ENCODE measurements at regions not wholly inside any gene's neighbourhood (a gene's known extent, or its start where the extent isn't known, plus 50 kb on each side); places are given as distances from the start of the nearest gene placed in this dataset.
"Not testable (repeated sequence)": the region's sequence is repeated elsewhere in the genome, so short reads cannot be mapped to it uniquely, and the experiment has no call there.

DNA sequence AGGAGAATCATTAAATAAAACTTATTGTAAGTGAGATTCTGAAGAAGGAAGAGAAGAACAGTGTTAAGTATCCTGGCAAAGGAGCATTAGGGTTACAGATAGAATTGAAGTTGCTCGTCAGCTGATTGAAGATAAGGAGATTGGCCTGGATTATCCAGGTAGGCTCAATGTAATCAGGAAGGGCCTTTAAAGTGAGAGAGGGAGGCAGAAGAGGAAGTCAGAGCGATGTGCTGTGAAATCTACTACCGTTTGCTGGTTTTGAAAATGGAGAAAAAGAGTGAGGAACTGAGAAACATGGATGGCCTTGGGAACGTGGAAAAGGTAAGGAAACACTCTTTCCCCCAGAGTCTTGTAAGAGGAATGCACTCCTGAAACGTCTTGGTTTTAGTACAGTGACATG, 245.7 kb downstream of the ANTXR2 start:
- Histone ChIP-seq H2AFZ (no peak overlapping the region), H3K9me2 (replicated peaks; ENCODE audit: insufficient read depth) (no peaks in the 10 kb centered on the region), H3K4me2 (no peak overlapping the region), H3K27me3 (no peaks in the 10 kb centered on the region), H4K20me1 (ENCODE audit: insufficient read depth, poor library complexity, severe bottlenecking) (no peaks in the 10 kb centered on the region), H3K9me3 (ENCODE audit: low read depth) (no peaks in the 10 kb centered on the region), H3K4me1 (ENCODE audit: insufficient read depth) (no peaks in the 10 kb centered on the region), H3K27ac (no peak overlapping the region), H3K4me3 (no peak overlapping the region), H3K36me3 (replicated peaks; ENCODE audit: insufficient read depth, low read depth) (no peaks in the 10 kb centered on the region), H3K79me2 (no peaks in the 10 kb centered on the region)
- TF ChIP-seq EZH2phosphoT487 (IDR thresholded peaks at IDR 0.05; ENCODE audit: low read depth, severe bottlenecking, unreplicated experiment), result no peak
- TF ChIP-seq, protein P1, sequence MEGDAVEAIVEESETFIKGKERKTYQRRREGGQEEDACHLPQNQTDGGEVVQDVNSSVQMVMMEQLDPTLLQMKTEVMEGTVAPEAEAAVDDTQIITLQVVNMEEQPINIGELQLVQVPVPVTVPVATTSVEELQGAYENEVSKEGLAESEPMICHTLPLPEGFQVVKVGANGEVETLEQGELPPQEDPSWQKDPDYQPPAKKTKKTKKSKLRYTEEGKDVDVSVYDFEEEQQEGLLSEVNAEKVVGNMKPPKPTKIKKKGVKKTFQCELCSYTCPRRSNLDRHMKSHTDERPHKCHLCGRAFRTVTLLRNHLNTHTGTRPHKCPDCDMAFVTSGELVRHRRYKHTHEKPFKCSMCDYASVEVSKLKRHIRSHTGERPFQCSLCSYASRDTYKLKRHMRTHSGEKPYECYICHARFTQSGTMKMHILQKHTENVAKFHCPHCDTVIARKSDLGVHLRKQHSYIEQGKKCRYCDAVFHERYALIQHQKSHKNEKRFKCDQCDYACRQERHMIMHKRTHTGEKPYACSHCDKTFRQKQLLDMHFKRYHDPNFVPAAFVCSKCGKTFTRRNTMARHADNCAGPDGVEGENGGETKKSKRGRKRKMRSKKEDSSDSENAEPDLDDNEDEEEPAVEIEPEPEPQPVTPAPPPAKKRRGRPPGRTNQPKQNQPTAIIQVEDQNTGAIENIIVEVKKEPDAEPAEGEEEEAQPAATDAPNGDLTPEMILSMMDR (IDR thresholded peaks at IDR 0.05; ENCODE audit: poor library complexity), result no peak
- TF ChIP-seq EZH2 (IDR thresholded peaks at IDR 0.05; ENCODE audit: borderline replicate concordance), result no peak
- DNase-seq (ENCODE audit: low spot score), result no peak
- 59% methylated on average over 5 of the region's 5 CpGs for WGBS (ENCODE audit: low lambda C conversion rate, missing lambda C conversion rate)

DNA sequence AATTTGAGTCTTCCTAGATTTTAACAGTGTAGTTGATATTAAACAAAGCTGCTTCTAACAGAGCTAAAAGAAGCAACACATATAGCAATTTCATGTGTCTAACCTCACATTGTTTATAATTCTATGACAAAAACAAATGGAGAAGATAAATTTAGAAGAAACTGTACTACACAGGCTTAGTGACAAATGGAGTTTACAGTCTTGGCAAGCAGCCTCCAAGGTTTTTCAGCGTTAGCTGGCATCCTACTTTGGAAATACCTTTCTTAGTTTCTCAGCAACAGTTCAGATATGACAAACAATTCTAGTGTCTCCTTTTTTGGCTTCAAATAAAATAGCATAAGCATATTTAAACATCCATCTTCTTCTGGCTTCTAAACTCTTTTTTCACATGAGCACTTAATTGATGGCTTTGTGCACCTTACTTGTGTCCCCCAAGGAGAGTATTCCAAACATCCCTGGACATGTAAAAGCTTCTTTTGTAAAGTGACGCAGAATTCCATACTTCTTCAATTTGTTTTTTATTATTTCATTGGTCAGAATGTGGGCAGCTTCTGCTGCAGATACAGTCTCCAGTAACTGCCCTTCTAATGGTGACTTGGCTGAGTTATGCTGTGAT, 249.8 kb downstream of the ANTXR2 start:
- no peak overlapping the region for H3K4me3 ChIP-seq

DNA sequence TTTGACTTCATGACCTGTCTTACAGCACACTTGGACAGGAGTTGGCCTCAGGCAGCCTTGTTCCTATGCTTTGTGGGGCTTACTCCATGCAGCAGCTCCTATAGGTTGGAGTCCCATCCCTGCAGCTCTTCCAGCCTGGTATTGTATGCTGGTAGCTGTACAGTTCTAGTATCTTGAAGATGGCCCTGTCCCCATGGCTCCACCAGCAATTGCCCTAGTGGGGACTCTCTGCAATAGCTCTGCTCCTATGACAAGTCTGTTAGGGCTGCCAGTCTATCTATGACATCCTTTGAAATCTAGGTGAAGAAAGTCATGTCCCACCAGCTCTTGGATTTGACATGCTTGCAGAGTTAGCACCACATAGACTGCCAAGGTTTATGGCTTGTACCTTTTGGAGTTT, 252.6 kb downstream of the ANTXR2 start:
- H3K27ac ChIP-seq, result no peak overlapping the region
- H3K4me2 ChIP-seq, result no peak overlapping the region
- H3K36me3 ChIP-seq (replicated peaks; ENCODE audit: insufficient read depth, low read depth), result no peaks in the 10 kb centered on the region
- TF ChIP-seq EZH2 (IDR thresholded peaks at IDR 0.05; ENCODE audit: borderline replicate concordance), result no peak
- TF ChIP-seq EZH2phosphoT487 (IDR thresholded peaks at IDR 0.05; ENCODE audit: low read depth, severe bottlenecking, unreplicated experiment), result no peak
- TF ChIP-seq, protein P1 (IDR thresholded peaks at IDR 0.05; ENCODE audit: poor library complexity), result no peak
- no peaks in the 10 kb centered on the region for H3K9me2 ChIP-seq (replicated peaks; ENCODE audit: insufficient read depth)
- H3K79me2 ChIP-seq, result no peaks in the 10 kb centered on the region
- H3K27me3 ChIP-seq, result no peaks in the 10 kb centered on the region
- H3K4me1 ChIP-seq (ENCODE audit: insufficient read depth), result no peaks in the 10 kb centered on the region
- DNase-seq (ENCODE audit: low spot score), result no peak
- H3K9me3 ChIP-seq (ENCODE audit: low read depth), result no peaks in the 10 kb centered on the region
- no peak overlapping the region for H2AFZ ChIP-seq
- no peaks in the 10 kb centered on the region for H4K20me1 ChIP-seq (ENCODE audit: insufficient read depth, poor library complexity, severe bottlenecking)
- no peak overlapping the region for H3K4me3 ChIP-seq

More for the DNA sequence above, 249.8 kb downstream of the ANTXR2 start:
- H3K79me2 ChIP-seq, result no peaks in the 10 kb centered on the region
- TF ChIP-seq EZH2phosphoT487 (IDR thresholded peaks at IDR 0.05; ENCODE audit: low read depth, severe bottlenecking, unreplicated experiment) (no peak), EZH2 (IDR thresholded peaks at IDR 0.05; ENCODE audit: borderline replicate concordance) (no peak)
- TF ChIP-seq, protein P1 (IDR thresholded peaks at IDR 0.05; ENCODE audit: poor library complexity), result no peak
- H3K4me2 ChIP-seq, result no peak overlapping the region
- H3K4me1 ChIP-seq (ENCODE audit: insufficient read depth), result no peaks in the 10 kb centered on the region
- no peaks in the 10 kb centered on the region for H3K36me3 ChIP-seq (replicated peaks; ENCODE audit: insufficient read depth, low read depth)
- WGBS (ENCODE audit: low lambda C conversion rate, missing lambda C conversion rate), result 52% methylated on average over 2 of the region's 2 CpGs
- H4K20me1 ChIP-seq (ENCODE audit: insufficient read depth, poor library complexity, severe bottlenecking), result no peaks in the 10 kb centered on the region
- H3K9me3 ChIP-seq (ENCODE audit: low read depth), result no peaks in the 10 kb centered on the region
- H3K27me3 ChIP-seq, result no peaks in the 10 kb centered on the region
- H3K9me2 ChIP-seq (replicated peaks; ENCODE audit: insufficient read depth), result no peaks in the 10 kb centered on the region
- DNase-seq (ENCODE audit: low spot score), result peak; percentile 3
- H3K27ac ChIP-seq, result no peak overlapping the region
- H2AFZ ChIP-seq, result no peak overlapping the region

DNA sequence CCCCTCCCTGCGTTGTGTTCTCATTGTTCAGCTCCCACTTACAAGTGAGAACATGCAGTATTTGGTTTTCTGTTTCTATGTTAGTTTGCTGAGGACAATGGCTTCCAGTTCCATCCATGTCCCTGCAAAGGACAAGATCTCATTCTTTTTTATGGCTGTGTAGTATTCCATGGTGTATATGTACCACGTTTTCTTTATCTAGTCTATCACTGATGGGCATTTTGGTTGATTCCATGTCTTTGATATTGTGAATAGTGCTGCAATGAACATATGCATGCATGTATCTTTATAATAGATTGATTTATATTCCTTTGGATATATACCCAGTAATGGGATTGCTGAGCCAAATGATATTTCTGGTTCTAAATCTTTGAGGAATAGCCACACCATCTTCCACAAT, 265.1 kb downstream of the ANTXR2 start:
- not testable (repeated sequence) for H2AFZ ChIP-seq; H3K4me1 ChIP-seq (ENCODE audit: insufficient read depth); H3K79me2 ChIP-seq; H3K4me2 ChIP-seq; H3K9me3 ChIP-seq (ENCODE audit: low read depth); DNase-seq (ENCODE audit: low spot score); H3K36me3 ChIP-seq (replicated peaks; ENCODE audit: insufficient read depth, low read depth); H3K27me3 ChIP-seq; H3K9me2 ChIP-seq (replicated peaks; ENCODE audit: insufficient read depth); H3K4me3 ChIP-seq; H3K27ac ChIP-seq; H4K20me1 ChIP-seq (ENCODE audit: insufficient read depth, poor library complexity, severe bottlenecking)
- WGBS (ENCODE audit: low lambda C conversion rate, missing lambda C conversion rate), result 87% methylated on average over 2 of the region's 2 CpGs

Measured in hepatocyte (in vitro differentiated cells).